KMS-11 (cell line): ENCODE measurements at regions not wholly inside any gene's neighbourhood (a gene's known extent, or its start where the extent isn't known, plus 50 kb on each side); places are given as distances from the start of the nearest gene placed in this dataset.
"Not testable (repeated sequence)": the region's sequence is repeated elsewhere in the genome, so short reads cannot be mapped to it uniquely, and the experiment has no call there.

Source experiments
- H2AFZ ChIP-seq: fragments of 200-600 bp; sonication (generic); 2 replicates; pipeline ENCODE4 v1.6.1; 2016; ENCODE audit warnings: antibody characterized with exemption, mixed run types, low read depth
- H3K27ac ChIP-seq: fragments of 200-600 bp; sonication (generic); 2 replicates; pipeline ENCODE4 v1.6.1; 2016; ENCODE audit warnings: mild to moderate bottlenecking, mixed run types
- H3K27me3 ChIP-seq: fragments of 200-600 bp; sonication (generic); 2 replicates; pipeline ENCODE4 v1.6.1; 2017; ENCODE audit warnings: mild to moderate bottlenecking, low read depth, mixed run types, moderate library complexity; ENCODE audit not compliant: insufficient read depth
- H3K36me3 ChIP-seq: fragments of 200-600 bp; sonication (generic); 2 replicates; pipeline ENCODE4 v1.6.1; 2017; ENCODE audit warnings: mild to moderate bottlenecking, mixed run types; ENCODE audit not compliant: insufficient read depth
- H3K4me1 ChIP-seq: fragments of 200-600 bp; sonication (generic); 2 replicates; pipeline ENCODE4 v1.6.1; 2016; ENCODE audit warnings: mild to moderate bottlenecking, low read depth, mixed run types; ENCODE audit not compliant: poor library complexity, severe bottlenecking
- H3K4me2 ChIP-seq: fragments of 200-600 bp; sonication (generic); 2 replicates; pipeline ENCODE4 v1.7.0; 2016; ENCODE audit warnings: mild to moderate bottlenecking, mixed run types
- H3K4me3 ChIP-seq: fragments of 200-600 bp; sonication (generic); IDR thresholded peaks from 2 replicates; pipeline ENCODE4 v1.6.1; 2017; ENCODE audit warnings: low read depth, low read length, mixed read lengths; ENCODE audit not compliant: insufficient read depth
- H3K79me2 ChIP-seq: fragments of 200-600 bp; sonication (generic); 2 replicates; pipeline ENCODE4 v1.6.1; 2016; ENCODE audit warnings: low read depth, mixed run types; ENCODE audit not compliant: insufficient read depth
- H3K9ac ChIP-seq: fragments of 200-600 bp; sonication (generic); 2 replicates; pipeline ENCODE4 v1.6.1; 2016; ENCODE audit warnings: mild to moderate bottlenecking, mixed run types
- H4K20me1 ChIP-seq: fragments of 200-600 bp; sonication (generic); 2 replicates; pipeline ENCODE4 v1.6.1; 2016; ENCODE audit warnings: mild to moderate bottlenecking, mixed run types; ENCODE audit not compliant: insufficient read depth
- CTCF ChIP-seq: fragments of 200-600 bp; sonication (generic); conservative IDR thresholded peaks from 2 replicates; pipeline ENCODE4 v1.6.1; 2017; ENCODE audit warnings: low read depth, mild to moderate bottlenecking, antibody characterized with exemption, low read length, moderate library complexity, mixed read lengths

- Histone ChIP-seq H3K36me3 (no peaks in the 10 kb centered on the region), H3K4me3 (no peak overlapping the region), H4K20me1 (no peaks in the 10 kb centered on the region), H3K9ac (no peak overlapping the region), H3K79me2 (no peaks in the 10 kb centered on the region), H3K4me2 (no peak overlapping the region), H2AFZ (no peak overlapping the region), H3K27ac (no peak overlapping the region), H3K4me1 (no peaks in the 10 kb centered on the region), H3K27me3 (no peaks in the 10 kb centered on the region)
- no peak for TF ChIP-seq CTCF
These were observed 72.1 kb downstream of the TBR1 start for GRCh38 chr2:161488131-161488699.

- Histone ChIP-seq H2AFZ (no peak overlapping the region), H3K79me2 (no peaks in the 10 kb centered on the region), H3K9ac (no peak overlapping the region), H3K4me3 (no peak overlapping the region), H4K20me1 (no peaks in the 10 kb centered on the region), H3K36me3 (no peaks in the 10 kb centered on the region), H3K27me3 (no peaks in the 10 kb centered on the region), H3K4me2 (no peak overlapping the region), H3K27ac (no peak overlapping the region), H3K4me1 (no peaks in the 10 kb centered on the region)
- no peak for TF ChIP-seq CTCF
These were observed 72.8 kb downstream of the TBR1 start for GRCh38 chr2:161488879-161489278.

GRCh38 chr2:161500892-161501610, 85.0 kb downstream of the TBR1 start:
- not testable (repeated sequence) for H3K4me1 ChIP-seq, H4K20me1 ChIP-seq, H3K79me2 ChIP-seq, H3K4me3 ChIP-seq, H3K27ac ChIP-seq, H3K27me3 ChIP-seq, H3K36me3 ChIP-seq, H3K9ac ChIP-seq
- Histone ChIP-seq H3K4me2 (peak overlapping the region; percentile 71), H2AFZ (peak overlapping the region; percentile 72)

- not testable (repeated sequence) for H3K27me3 ChIP-seq, H3K4me1 ChIP-seq, H3K9ac ChIP-seq, H3K79me2 ChIP-seq, H2AFZ ChIP-seq, H4K20me1 ChIP-seq, H3K36me3 ChIP-seq, H3K4me3 ChIP-seq, H3K27ac ChIP-seq, H3K4me2 ChIP-seq
These were observed 86.2 kb downstream of the TBR1 start for GRCh38 chr2:161502279-161502678.

- not testable (repeated sequence) for H3K27me3 ChIP-seq, H3K36me3 ChIP-seq, H3K79me2 ChIP-seq, H3K4me3 ChIP-seq, H2AFZ ChIP-seq, H3K4me1 ChIP-seq, H4K20me1 ChIP-seq, H3K9ac ChIP-seq, H3K4me2 ChIP-seq, H3K27ac ChIP-seq
These were observed 88.7 kb downstream of the TBR1 start for GRCh38 chr2:161504628-161505289.

GRCh38 chr2:161505466-161505865, 89.4 kb downstream of the TBR1 start:
- H3K79me2 ChIP-seq: not testable (repeated sequence)

GRCh38 chr2:161513295-161514032, 97.4 kb downstream of the TBR1 start:
- H4K20me1 ChIP-seq, H3K4me2 ChIP-seq, H3K36me3 ChIP-seq, H3K4me1 ChIP-seq, H3K9ac ChIP-seq, H3K27ac ChIP-seq, H3K27me3 ChIP-seq, H3K4me3 ChIP-seq, H2AFZ ChIP-seq, H3K79me2 ChIP-seq: not testable (repeated sequence)

More at GRCh38 chr2:161505466-161505865, 89.4 kb downstream of the TBR1 start:
- H3K4me1 ChIP-seq, H3K4me3 ChIP-seq, H3K4me2 ChIP-seq, H4K20me1 ChIP-seq, H3K36me3 ChIP-seq, H3K9ac ChIP-seq, H3K27ac ChIP-seq, H3K27me3 ChIP-seq, H2AFZ ChIP-seq: not testable (repeated sequence)
